Upper lobe of right lung (tissue), 1 donor: ENCODE measurements at regions not wholly inside any gene's neighbourhood (a gene's known extent, or its start where the extent isn't known, plus 50 kb on each side); places are given as distances from the start of the nearest gene placed in this dataset.

Experiments used
- ATAC-seq: fragments of 200-7000 bp; cut with Tn5 transposase; one replicate; pipeline ENCODE4 v1.9.1; 2020; ENCODE audit warnings: mild to moderate bottlenecking, moderate library complexity
- DNase-seq: peaks from one replicate; pipeline ENCODE4 v3.0.0-alpha.2; 2020
- H3K27ac ChIP-seq: fragments of 200-600 bp; one replicate; pipeline ENCODE4 v1.8.0; 2022
- H3K27me3 ChIP-seq: fragments of 200-600 bp; one replicate; pipeline ENCODE4 v1.8.0; 2022; ENCODE audit warnings: mild to moderate bottlenecking
- H3K36me3 ChIP-seq: fragments of 200-600 bp; one replicate; pipeline ENCODE4 v1.8.0; 2022
- H3K4me1 ChIP-seq: fragments of 200-600 bp; one replicate; pipeline ENCODE4 v1.8.0; 2022
- H3K4me3 ChIP-seq: fragments of 200-600 bp; one replicate; pipeline ENCODE4 v1.8.0; 2022; ENCODE audit warnings: mild to moderate bottlenecking
- H3K9me3 ChIP-seq: fragments of 200-600 bp; one replicate; pipeline ENCODE4 v1.8.0; 2022
- CTCF ChIP-seq: fragments of 200-600 bp; IDR thresholded peaks from one replicate; pipeline ENCODE4 v1.8.0; 2022; ENCODE audit warnings: antibody characterized with exemption
- intact Hi-C: fragments of 100-400 bp; cut with DNase I; formaldehyde crosslinking; loops from one replicate; pipeline ENCODE4 v1.11.0; 2022
- donor health status: DM: no; HTN: yes; CAD: no; lungs with severe emphysema.

GRCh38 chr9:87083986-87084385 lies 136.7 kb upstream of the GAS1 start:
- Histone ChIP-seq H3K9me3 (no peaks in the 10 kb centered on the region), H3K4me3 (no peak overlapping the region), H3K36me3 (no peaks in the 10 kb centered on the region), H3K27me3 (no peaks in the 10 kb centered on the region), H3K27ac (no peak overlapping the region), H3K4me1 (no peaks in the 10 kb centered on the region)
- DNase-seq (no peak), ATAC-seq (no peak)
- TF ChIP-seq CTCF = no peak
- intact Hi-C loops = no loop called here

- no peak overlapping the region for H3K27ac ChIP-seq
- ATAC-seq (peak; percentile 35), DNase-seq (no peak)
- no peak overlapping the region for H3K4me3 ChIP-seq
- no peaks in the 10 kb centered on the region for H3K4me1 ChIP-seq
- H3K27me3 ChIP-seq = no peaks in the 10 kb centered on the region
- H3K9me3 ChIP-seq = no peaks in the 10 kb centered on the region
- no peaks in the 10 kb centered on the region for H3K36me3 ChIP-seq
- TF ChIP-seq CTCF = no peak
- intact Hi-C loops = no loop called here
These were observed 137.1 kb upstream of the GAS1 start for GRCh38 chr9:87084407-87084806.

- Histone ChIP-seq H3K4me3 (no peak overlapping the region), H3K36me3 (no peaks in the 10 kb centered on the region), H3K27me3 (no peaks in the 10 kb centered on the region), H3K9me3 (no peaks in the 10 kb centered on the region), H3K4me1 (no peaks in the 10 kb centered on the region), H3K27ac (no peak overlapping the region)
- no peak for TF ChIP-seq CTCF
- intact Hi-C loops = no loop called here
- ATAC-seq (no peak), DNase-seq (no peak)
These were observed 137.8 kb upstream of the GAS1 start for GRCh38 chr9:87085073-87085472.

GRCh38 chr9:87085521-87085920 lies 138.2 kb upstream of the GAS1 start:
- no peak for DNase-seq
- no peaks in the 10 kb centered on the region for H3K27me3 ChIP-seq
- H3K36me3 ChIP-seq = no peaks in the 10 kb centered on the region
- TF ChIP-seq CTCF = no peak
- H3K9me3 ChIP-seq = no peaks in the 10 kb centered on the region
- no peak overlapping the region for H3K27ac ChIP-seq
- intact Hi-C loops = no loop called here
- no peak overlapping the region for H3K4me3 ChIP-seq
- H3K4me1 ChIP-seq = no peaks in the 10 kb centered on the region
- no peak for ATAC-seq

- DNase-seq = no peak
These were observed 139.0 kb upstream of the GAS1 start for GRCh38 chr9:87086221-87086818.

More at GRCh38 chr9:87086221-87086818, 139.0 kb upstream of the GAS1 start:
- intact Hi-C loops = no loop called here
- no peaks in the 10 kb centered on the region for H3K4me1 ChIP-seq
- H3K27me3 ChIP-seq = no peaks in the 10 kb centered on the region
- no peak overlapping the region for H3K27ac ChIP-seq
- H3K9me3 ChIP-seq = no peaks in the 10 kb centered on the region
- no peaks in the 10 kb centered on the region for H3K36me3 ChIP-seq
- TF ChIP-seq CTCF = no peak
- no peak overlapping the region for H3K4me3 ChIP-seq
- no peak for ATAC-seq
